ENCODE measurements at regions not wholly inside any gene's neighbourhood (a gene's known extent, or its start where the extent isn't known, plus 50 kb on each side); places are given as distances from the start of the nearest gene placed in this dataset.

DNA sequence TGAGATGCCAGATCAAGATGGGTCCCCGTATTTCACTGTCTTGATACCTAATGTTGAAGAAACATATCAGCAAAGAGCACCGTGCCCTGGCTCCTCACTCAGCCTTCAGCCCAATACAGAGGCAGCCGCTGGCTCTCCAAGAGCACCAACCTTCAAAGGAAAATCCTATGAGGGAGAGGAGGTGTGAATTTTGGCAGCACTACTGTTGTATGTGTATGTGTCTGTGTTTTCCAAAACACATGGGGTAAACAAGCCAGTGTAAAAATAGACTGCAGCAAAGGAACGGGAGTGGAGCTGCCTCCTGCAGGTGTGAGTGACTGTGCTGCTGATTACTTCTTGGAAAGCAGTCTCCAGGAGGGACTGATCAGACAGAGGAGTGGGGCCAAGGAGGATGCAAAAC is 194.0 kb upstream of the CDH5 start:
- no peaks in the 10 kb centered on the region for H3K36me3 ChIP-seq (replicated peaks in 1 of 2; ENCODE audit: control extremely low read depth in 1 of 2, control insufficient read depth in 1 of 2, extremely low read depth in 1 of 2, insufficient read depth in 2 of 2, low read length in 1 of 2)
- H3K27ac ChIP-seq (ENCODE audit: low read length in 2 of 2), result no peak overlapping the region
- intact Hi-C loops (cut with micrococcal nuclease), result no loop called here
- no peaks in the 10 kb centered on the region for H3K9me3 ChIP-seq (ENCODE audit: control extremely low read depth in 1 of 3, control insufficient read depth in 2 of 3, insufficient read depth in 1 of 3, low read length in 2 of 3)
- DNase-seq (no peak), ATAC-seq (ENCODE audit: low read depth) (no peak)
- no peaks in the 10 kb centered on the region for H3K9me3 Mint-ChIP-seq (ENCODE audit: insufficient read depth)
- H3K4me3 Mint-ChIP-seq, result no peak overlapping the region
- POLR2A ChIA-PET, result no interaction called here
- no peaks in the 10 kb centered on the region for H3K4me1 Mint-ChIP-seq
- no peaks in the 10 kb centered on the region for H3K79me2 ChIP-seq (ENCODE audit: control insufficient read depth, insufficient read depth, low read length)
- peaks cover 14% of the 10 kb centered on the region for H3K27me3 Mint-ChIP-seq
- H3K27ac Mint-ChIP-seq, result no peak overlapping the region
- no peak overlapping the region for H3K9ac ChIP-seq (ENCODE audit: low read length)
- H2AFZ ChIP-seq (ENCODE audit: insufficient read depth, low read depth, low read length, poor library complexity, severe bottlenecking), result no peak overlapping the region
- no peaks in the 10 kb centered on the region for H3K27me3 ChIP-seq (replicated peaks in 1 of 4; ENCODE audit: control extremely low read depth in 1 of 4, control insufficient read depth in 3 of 4, insufficient read depth in 4 of 4, low read length in 3 of 4)
- no peaks in the 10 kb centered on the region for H3K4me1 ChIP-seq (ENCODE audit: control insufficient read depth in 2 of 2, insufficient read depth in 2 of 2, low read length in 2 of 2)
- 73% methylated on average over 2 of the region's 4 CpGs for WGBS (ENCODE audit: insufficient coverage)
- no peak overlapping the region for H3K4me2 ChIP-seq (replicated peaks; ENCODE audit: low read depth, low read length, poor library complexity, severe bottlenecking)
- H3K4me3 ChIP-seq (ENCODE audit: control extremely low read depth in 1 of 5, extremely low read depth in 1 of 5, insufficient read depth in 1 of 5, low read depth in 2 of 5, low read length in 4 of 5), result no peak overlapping the region
- CTCF ChIA-PET, result no interaction called here
- no peaks in the 10 kb centered on the region for H4K20me1 ChIP-seq (ENCODE audit: control insufficient read depth, insufficient read depth, low read length, poor library complexity, severe bottlenecking)
- TF ChIP-seq EZH2 (IDR thresholded peaks at IDR 0.05; ENCODE audit: borderline replicate concordance, insufficient read depth, low read depth, low read length, poor library complexity, severe bottlenecking) (no peak), CTCF (IDR thresholded peaks at IDR 0.05) (no peak)

DNA sequence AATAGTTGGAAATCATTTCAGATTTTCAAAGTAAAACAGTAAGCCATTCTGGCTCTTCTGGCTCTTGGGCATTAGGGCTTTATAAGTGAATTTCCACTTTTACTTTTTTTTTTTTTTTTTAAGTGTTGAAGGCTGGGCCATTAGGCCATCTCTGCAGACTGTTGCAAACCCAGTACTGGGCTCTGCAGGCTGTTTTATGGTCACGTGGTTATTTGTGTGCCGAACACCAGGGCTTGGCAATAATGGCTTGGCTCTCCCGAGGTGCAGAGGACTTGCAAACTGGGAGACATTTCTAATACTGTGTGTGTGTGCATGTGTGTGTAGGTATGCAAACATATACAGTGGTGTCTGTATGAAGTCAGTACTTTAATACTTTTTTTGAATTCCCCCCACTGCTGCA is 194.9 kb upstream of the CDH5 start:
- Histone ChIP-seq H3K4me1 (ENCODE audit: control insufficient read depth in 2 of 2, insufficient read depth in 2 of 2, low read length in 2 of 2) (no peaks in the 10 kb centered on the region), H3K9me3 (ENCODE audit: control extremely low read depth in 1 of 3, control insufficient read depth in 2 of 3, insufficient read depth in 1 of 3, low read length in 2 of 3) (no peaks in the 10 kb centered on the region), H3K4me3 (ENCODE audit: control extremely low read depth in 1 of 5, extremely low read depth in 1 of 5, insufficient read depth in 1 of 5, low read depth in 2 of 5, low read length in 4 of 5) (no peak overlapping the region), H3K79me2 (ENCODE audit: control insufficient read depth, insufficient read depth, low read length) (no peaks in the 10 kb centered on the region), H3K27ac (ENCODE audit: low read length in 2 of 2) (no peak overlapping the region), H3K36me3 (replicated peaks in 1 of 2; ENCODE audit: control extremely low read depth in 1 of 2, control insufficient read depth in 1 of 2, extremely low read depth in 1 of 2, insufficient read depth in 2 of 2, low read length in 1 of 2) (no peaks in the 10 kb centered on the region), H3K9ac (ENCODE audit: low read length) (no peak overlapping the region), H3K4me2 (replicated peaks; ENCODE audit: low read depth, low read length, poor library complexity, severe bottlenecking) (no peak overlapping the region), H4K20me1 (ENCODE audit: control insufficient read depth, insufficient read depth, low read length, poor library complexity, severe bottlenecking) (no peaks in the 10 kb centered on the region), H3K27me3 (replicated peaks in 1 of 4; ENCODE audit: control extremely low read depth in 1 of 4, control insufficient read depth in 3 of 4, insufficient read depth in 4 of 4, low read length in 3 of 4) (no peaks in the 10 kb centered on the region), H2AFZ (ENCODE audit: insufficient read depth, low read depth, low read length, poor library complexity, severe bottlenecking) (no peak overlapping the region)
- Mint-ChIP-seq H3K9me3 (ENCODE audit: insufficient read depth) (no peaks in the 10 kb centered on the region), H3K4me3 (no peak overlapping the region), H3K27me3 (peaks cover 10% of the 10 kb centered on the region), H3K4me1 (no peaks in the 10 kb centered on the region), H3K27ac (no peak overlapping the region)
- ATAC-seq (ENCODE audit: low read depth) (no peak), DNase-seq (no peak)
- POLR2A ChIA-PET, result no interaction called here
- no peak for TF ChIP-seq CTCF (IDR thresholded peaks at IDR 0.05)
- no peak for TF ChIP-seq EZH2 (IDR thresholded peaks at IDR 0.05; ENCODE audit: borderline replicate concordance, insufficient read depth, low read depth, low read length, poor library complexity, severe bottlenecking)
- WGBS (ENCODE audit: insufficient coverage), result 97% methylated on average over 2 of the region's 3 CpGs
- intact Hi-C loops (cut with micrococcal nuclease), result no loop called here
- CTCF ChIA-PET, result no interaction called here
